ENCODE measurements at regions not wholly inside any gene's neighbourhood (a gene's known extent, or its start where the extent isn't known, plus 50 kb on each side); places are given as distances from the start of the nearest gene placed in this dataset.

DNA sequence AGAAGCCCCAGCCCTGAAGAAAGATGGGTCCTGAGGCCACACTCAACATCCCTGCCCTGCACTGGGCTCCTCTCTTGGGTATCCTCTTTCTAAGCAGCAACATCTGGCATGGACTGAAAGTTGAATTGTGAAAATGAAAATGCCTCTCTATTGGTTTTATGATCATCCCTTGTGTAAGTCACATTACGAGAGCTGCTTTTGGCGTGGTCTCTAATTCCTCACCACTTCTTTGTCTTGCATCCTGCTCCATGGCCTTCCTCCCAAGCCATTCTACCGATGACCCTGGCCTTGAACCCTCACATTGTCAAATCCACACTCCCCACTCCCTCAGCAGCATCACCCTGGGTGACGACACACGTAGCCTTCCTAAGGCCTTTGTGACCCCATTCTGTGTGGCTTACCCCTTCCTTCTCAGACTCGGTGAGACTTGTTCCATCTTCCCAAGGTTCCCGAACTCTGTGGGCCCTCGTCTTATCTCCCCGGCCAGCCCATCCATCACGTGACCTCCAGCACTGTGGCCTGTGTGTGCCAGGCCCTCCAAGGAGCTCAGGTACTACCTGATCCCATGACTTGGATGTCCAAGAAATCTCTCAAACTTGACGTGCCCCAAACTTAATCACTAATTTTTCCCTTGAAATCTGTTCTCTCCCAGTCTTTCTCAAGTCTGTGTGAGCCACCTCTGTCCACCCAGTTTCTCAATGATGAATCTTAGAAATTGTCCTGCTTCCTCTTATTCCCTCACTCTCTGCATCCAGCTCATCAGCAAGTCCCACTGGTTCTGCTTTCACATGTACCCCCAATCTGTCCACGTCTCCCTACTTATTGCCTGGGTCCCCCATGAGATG, 194.7 kb upstream of the HS6ST1 start:
- Histone ChIP-seq H4K20me1 (replicated peaks; ENCODE audit: control insufficient read depth, extremely low read depth, insufficient read depth, low read length) (no peaks in the 10 kb centered on the region), H3K4me1 (ENCODE audit: control insufficient read depth, extremely low read depth, insufficient read depth, low read length) (no peaks in the 10 kb centered on the region), H3K4me2 (ENCODE audit: insufficient read depth, low read length) (no peak overlapping the region), H3K27ac (ENCODE audit: insufficient read depth, low read depth, low read length) (no peak overlapping the region), H3K9me3 (replicated peaks; ENCODE audit: control insufficient read depth, insufficient read depth, low read length) (no peaks in the 10 kb centered on the region), H3K4me3 (replicated peaks in 1 of 3; ENCODE audit: insufficient read depth in 1 of 3, low read depth in 1 of 3, low read length in 3 of 3) (no peak overlapping the region), H3K9me1 (replicated peaks; ENCODE audit: control insufficient read depth, extremely low read depth, insufficient read depth, low read length) (no peaks in the 10 kb centered on the region), H3K79me2 (ENCODE audit: control insufficient read depth, insufficient read depth, low read length) (no peaks in the 10 kb centered on the region), H3K36me3 (ENCODE audit: control insufficient read depth in 2 of 2, extremely low read depth in 1 of 2, insufficient read depth in 2 of 2, low read length in 2 of 2) (no peaks in the 10 kb centered on the region), H3K27me3 (ENCODE audit: control insufficient read depth in 2 of 2, insufficient read depth in 2 of 2, low read length in 2 of 2) (no peaks in the 10 kb centered on the region), H2AFZ (ENCODE audit: low read depth, low read length) (no peak overlapping the region), H3K9ac (replicated peaks; ENCODE audit: extremely low read depth, insufficient read depth, low read length) (no peak overlapping the region)
- ChIA-PET POLR2A (no interaction called here), CTCF (no interaction called here)
- FAIRE-seq: no peak
- dilution Hi-C loops (cut with MboI; ENCODE audit: extremely low pct_ligation_motif_present, low sequenced_read_pairs): no loop called here
- no peak for DNase-seq (ENCODE audit: low read depth, low spot score)
- BruUV-seq (replicated peaks): no TSS peak
- TF ChIP-seq EZH2 (IDR thresholded peaks at IDR 0.05; ENCODE audit: borderline replicate concordance, low read depth, low read length, severe bottlenecking): no peak
- no peak for TF ChIP-seq POLR2AphosphoS5 (IDR thresholded peaks at IDR 0.05; ENCODE audit: insufficient read depth, low read depth, low read length)
- no peak for TF ChIP-seq GATA2 (IDR thresholded peaks at IDR 0.05; ENCODE audit: insufficient read depth, insufficient read length, low read depth, low read length)
- TF ChIP-seq MYC (IDR thresholded peaks at IDR 0.05; ENCODE audit: low read depth, low read length): no peak
- TF ChIP-seq CTCF (IDR thresholded peaks at IDR 0.05; ENCODE audit: extremely low read depth in 1 of 2, insufficient read depth in 1 of 2, low read depth in 1 of 2, low read length in 2 of 2): no peak
- no peak for TF ChIP-seq POLR2A (IDR thresholded peaks at IDR 0.05; ENCODE audit: low read depth, low read length)
- TF ChIP-seq FOS (IDR thresholded peaks at IDR 0.05; ENCODE audit: borderline replicate concordance, insufficient read depth, low read length): no peak
- no peak for TF ChIP-seq JUN (IDR thresholded peaks at IDR 0.05; ENCODE audit: borderline replicate concordance, insufficient read depth, insufficient read length, low read depth)
- TF ChIP-seq MAX (IDR thresholded peaks at IDR 0.05; ENCODE audit: insufficient read depth, insufficient read length): no peak
- intact Hi-C loops (cut with micrococcal nuclease): no loop called here
